GM12891 (cell line): ENCODE measurements at regions not wholly inside any gene's neighbourhood (a gene's known extent, or its start where the extent isn't known, plus 50 kb on each side); places are given as distances from the start of the nearest gene placed in this dataset.

Experiments
- POLR2AphosphoS5 ChIP-seq: IDR thresholded peaks from 2 replicates; pipeline ENCODE4 v1.6.1; 2011; ENCODE audit warnings: low read depth, low read length, control low read depth
- TAF1 ChIP-seq: IDR thresholded peaks from 2 replicates; pipeline ENCODE4 v1.6.1; 2011; ENCODE audit warnings: low read depth, low read length, control low read depth

DNA sequence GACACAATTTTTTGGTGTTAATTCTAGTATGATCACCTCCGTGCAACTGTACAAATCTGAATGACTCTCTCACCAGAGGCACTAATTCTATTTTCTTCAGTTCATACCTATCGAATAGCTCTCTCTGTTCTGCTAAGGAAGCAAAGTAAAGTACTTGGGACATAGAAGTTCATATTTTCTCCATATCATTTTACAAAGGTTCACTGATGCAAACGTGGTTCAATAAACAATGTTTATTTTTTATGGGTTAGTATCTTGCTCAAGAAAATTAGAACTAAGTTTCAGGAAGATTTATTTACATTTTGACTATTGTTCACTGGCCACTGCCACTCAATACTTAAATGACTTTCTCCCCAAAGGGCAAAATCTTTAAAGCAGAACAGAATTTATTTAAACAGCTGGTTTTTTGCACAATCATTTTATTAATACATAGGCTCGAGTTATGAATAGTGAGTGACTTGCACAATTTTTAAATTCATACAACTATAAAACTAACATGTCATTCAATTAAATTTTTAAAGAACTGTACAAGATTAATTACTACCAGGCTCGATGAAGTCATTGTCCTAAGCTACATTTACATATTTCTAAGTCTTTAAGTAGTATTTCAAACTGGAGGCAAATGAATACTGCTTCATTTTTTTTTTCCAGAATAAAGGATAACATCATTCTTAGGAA lies 255.8 kb downstream of the C16orf95 start:
- no peak for TF ChIP-seq POLR2AphosphoS5
- no peak for TF ChIP-seq TAF1
